ENCODE measurements at regions not wholly inside any gene's neighbourhood (a gene's known extent, or its start where the extent isn't known, plus 50 kb on each side); places are given as distances from the start of the nearest gene placed in this dataset.

GRCh38 chr9:90175257-90175656 lies 467.4 kb downstream of the DIRAS2 start:
- Histone ChIP-seq H3K4me2 (no peak overlapping the region), H3K79me2 (ENCODE audit: insufficient read depth) (no peaks in the 10 kb centered on the region), H3K9ac (no peak overlapping the region), H3K27me3 (ENCODE audit: insufficient read depth) (no peaks in the 10 kb centered on the region), H3K36me3 (replicated peaks in 1 of 2; ENCODE audit: control insufficient read depth in 1 of 2, insufficient read depth in 2 of 2, low read length in 1 of 2) (no peaks in the 10 kb centered on the region), H3F3A (replicated peaks; ENCODE audit: insufficient read depth) (no peaks in the 10 kb centered on the region), H2AFZ (ENCODE audit: low read depth) (no peak overlapping the region), H3K4me1 (ENCODE audit: control insufficient read depth in 1 of 2, insufficient read depth in 2 of 2, low read depth in 1 of 2, low read length in 1 of 2) (no peaks in the 10 kb centered on the region; a peak in 1 of 4 replicates), H3K27ac (ENCODE audit: low read depth in 2 of 2, low read length in 1 of 2) (no peak overlapping the region), H3K9me3 (no peaks in the 10 kb centered on the region), H3K9me2 (no peaks in the 10 kb centered on the region), H3K4me3 (ENCODE audit: low read depth in 2 of 2, low read length in 1 of 2) (no peak overlapping the region), H4K20me1 (ENCODE audit: insufficient read depth) (no peaks in the 10 kb centered on the region)
- DNase-seq: no peak
- CTCF ChIA-PET: interaction anchor here (1.9 kb wide), 1 partner anchor 32 kb away, joined by 10 read pairs; no protein-coding TSS in a partner anchor
- TF ChIP-seq POLR2AphosphoS5 (IDR thresholded peaks at IDR 0.05; ENCODE audit: low read depth, low read length): no peak
- TF ChIP-seq NFIC (IDR thresholded peaks at IDR 0.05; ENCODE audit: borderline replicate concordance): no peak
- TF ChIP-seq TEAD4 (IDR thresholded peaks at IDR 0.05; ENCODE audit: borderline replicate concordance, insufficient read depth): no peak
- TF ChIP-seq FOXJ3 (CRISPR knock-in tag; IDR thresholded peaks at IDR 0.05): no peak
- TF ChIP-seq GABPA (IDR thresholded peaks at IDR 0.05; ENCODE audit: low read depth): no peak
- TF ChIP-seq REST (IDR thresholded peaks at IDR 0.05; ENCODE audit: low read depth, low read length): no peak
- TF ChIP-seq, protein P1, sequence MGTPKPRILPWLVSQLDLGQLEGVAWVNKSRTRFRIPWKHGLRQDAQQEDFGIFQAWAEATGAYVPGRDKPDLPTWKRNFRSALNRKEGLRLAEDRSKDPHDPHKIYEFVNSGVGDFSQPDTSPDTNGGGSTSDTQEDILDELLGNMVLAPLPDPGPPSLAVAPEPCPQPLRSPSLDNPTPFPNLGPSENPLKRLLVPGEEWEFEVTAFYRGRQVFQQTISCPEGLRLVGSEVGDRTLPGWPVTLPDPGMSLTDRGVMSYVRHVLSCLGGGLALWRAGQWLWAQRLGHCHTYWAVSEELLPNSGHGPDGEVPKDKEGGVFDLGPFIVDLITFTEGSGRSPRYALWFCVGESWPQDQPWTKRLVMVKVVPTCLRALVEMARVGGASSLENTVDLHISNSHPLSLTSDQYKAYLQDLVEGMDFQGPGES (IDR thresholded peaks at IDR 0.05; ENCODE audit: low read depth, low read length): no peak
- no peak for TF ChIP-seq TAF1 (IDR thresholded peaks at IDR 0.05; ENCODE audit: borderline replicate concordance, low read depth, low read length)
- TF ChIP-seq, protein P2, sequence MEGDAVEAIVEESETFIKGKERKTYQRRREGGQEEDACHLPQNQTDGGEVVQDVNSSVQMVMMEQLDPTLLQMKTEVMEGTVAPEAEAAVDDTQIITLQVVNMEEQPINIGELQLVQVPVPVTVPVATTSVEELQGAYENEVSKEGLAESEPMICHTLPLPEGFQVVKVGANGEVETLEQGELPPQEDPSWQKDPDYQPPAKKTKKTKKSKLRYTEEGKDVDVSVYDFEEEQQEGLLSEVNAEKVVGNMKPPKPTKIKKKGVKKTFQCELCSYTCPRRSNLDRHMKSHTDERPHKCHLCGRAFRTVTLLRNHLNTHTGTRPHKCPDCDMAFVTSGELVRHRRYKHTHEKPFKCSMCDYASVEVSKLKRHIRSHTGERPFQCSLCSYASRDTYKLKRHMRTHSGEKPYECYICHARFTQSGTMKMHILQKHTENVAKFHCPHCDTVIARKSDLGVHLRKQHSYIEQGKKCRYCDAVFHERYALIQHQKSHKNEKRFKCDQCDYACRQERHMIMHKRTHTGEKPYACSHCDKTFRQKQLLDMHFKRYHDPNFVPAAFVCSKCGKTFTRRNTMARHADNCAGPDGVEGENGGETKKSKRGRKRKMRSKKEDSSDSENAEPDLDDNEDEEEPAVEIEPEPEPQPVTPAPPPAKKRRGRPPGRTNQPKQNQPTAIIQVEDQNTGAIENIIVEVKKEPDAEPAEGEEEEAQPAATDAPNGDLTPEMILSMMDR (IDR thresholded peaks at IDR 0.05): no peak
- no peak for TF ChIP-seq EZH2phosphoT487 (IDR thresholded peaks at IDR 0.05; ENCODE audit: borderline replicate concordance, low read depth)
- TF ChIP-seq, protein P3, sequence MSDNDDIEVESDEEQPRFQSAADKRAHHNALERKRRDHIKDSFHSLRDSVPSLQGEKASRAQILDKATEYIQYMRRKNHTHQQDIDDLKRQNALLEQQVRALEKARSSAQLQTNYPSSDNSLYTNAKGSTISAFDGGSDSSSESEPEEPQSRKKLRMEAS (IDR thresholded peaks at IDR 0.05; ENCODE audit: low read depth): no peak
- no peak for TF ChIP-seq FOSL2 (IDR thresholded peaks at IDR 0.05; ENCODE audit: borderline replicate concordance, low read depth)
- no peak for TF ChIP-seq FOXM1 (IDR thresholded peaks at IDR 0.05; ENCODE audit: low read depth)
- no peak for TF ChIP-seq NRF1 (IDR thresholded peaks at IDR 0.05; ENCODE audit: low read depth, low read length)
- TF ChIP-seq CHD2 (IDR thresholded peaks at IDR 0.05; ENCODE audit: low read length, partially characterized antibody): no peak
- TF ChIP-seq, protein P4, sequence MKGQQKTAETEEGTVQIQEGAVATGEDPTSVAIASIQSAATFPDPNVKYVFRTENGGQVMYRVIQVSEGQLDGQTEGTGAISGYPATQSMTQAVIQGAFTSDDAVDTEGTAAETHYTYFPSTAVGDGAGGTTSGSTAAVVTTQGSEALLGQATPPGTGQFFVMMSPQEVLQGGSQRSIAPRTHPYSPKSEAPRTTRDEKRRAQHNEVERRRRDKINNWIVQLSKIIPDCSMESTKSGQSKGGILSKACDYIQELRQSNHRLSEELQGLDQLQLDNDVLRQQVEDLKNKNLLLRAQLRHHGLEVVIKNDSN (IDR thresholded peaks at IDR 0.05; ENCODE audit: borderline replicate concordance, low read depth): no peak
- TF ChIP-seq, protein P5, sequence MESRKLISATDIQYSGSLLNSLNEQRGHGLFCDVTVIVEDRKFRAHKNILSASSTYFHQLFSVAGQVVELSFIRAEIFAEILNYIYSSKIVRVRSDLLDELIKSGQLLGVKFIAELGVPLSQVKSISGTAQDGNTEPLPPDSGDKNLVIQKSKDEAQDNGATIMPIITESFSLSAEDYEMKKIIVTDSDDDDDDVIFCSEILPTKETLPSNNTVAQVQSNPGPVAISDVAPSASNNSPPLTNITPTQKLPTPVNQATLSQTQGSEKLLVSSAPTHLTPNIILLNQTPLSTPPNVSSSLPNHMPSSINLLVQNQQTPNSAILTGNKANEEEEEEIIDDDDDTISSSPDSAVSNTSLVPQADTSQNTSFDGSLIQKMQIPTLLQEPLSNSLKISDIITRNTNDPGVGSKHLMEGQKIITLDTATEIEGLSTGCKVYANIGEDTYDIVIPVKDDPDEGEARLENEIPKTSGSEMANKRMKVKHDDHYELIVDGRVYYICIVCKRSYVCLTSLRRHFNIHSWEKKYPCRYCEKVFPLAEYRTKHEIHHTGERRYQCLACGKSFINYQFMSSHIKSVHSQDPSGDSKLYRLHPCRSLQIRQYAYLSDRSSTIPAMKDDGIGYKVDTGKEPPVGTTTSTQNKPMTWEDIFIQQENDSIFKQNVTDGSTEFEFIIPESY (IDR thresholded peaks at IDR 0.05; ENCODE audit: borderline replicate concordance, low read depth): no peak
- no peak for TF ChIP-seq RXRA (IDR thresholded peaks at IDR 0.05; ENCODE audit: borderline replicate concordance, low read depth)
- no peak for TF ChIP-seq RFX5 (IDR thresholded peaks at IDR 0.05; ENCODE audit: low read length)
- TF ChIP-seq USF2 (IDR thresholded peaks at IDR 0.05; ENCODE audit: borderline replicate concordance, low read depth, low read length): no peak
- WGBS (ENCODE audit: low lambda C conversion rate): 28% methylated on average over 3 of the region's 3 CpGs
- POLR2A ChIA-PET: no interaction called here

Measured in SK-N-SH (cell line).